IMR-90 (cell line): ENCODE measurements at regions not wholly inside any gene's neighbourhood (a gene's known extent, or its start where the extent isn't known, plus 50 kb on each side); places are given as distances from the start of the nearest gene placed in this dataset.

ENCODE experiments used
- ATAC-seq: fragments of 200-7000 bp; cut with Tn5 transposase; 2 replicates; pipeline ENCODE4 v1.9.1; 2020; ENCODE audit warnings: low read depth, mild to moderate bottlenecking, moderate library complexity
- BruUV-seq: library from RNA; stranded (reverse); fragments of 400-500 nt; replicated peaks from 2 replicates; lab custom pipeline; 2021; lab: Mats Ljungman, UMichigan
- CTCF ChIA-PET: fragments of 300-600 bp; formaldehyde crosslinking; extraction: SDS; loops from one replicate; lab custom pipeline; 2021; ENCODE audit warnings: antibody characterized with exemption; lab: Yijun Ruan, JAX
- POLR2A ChIA-PET: fragments of 300-600 bp; sonication (Branson Sonifier 250); formaldehyde crosslinking; loops from one replicate; lab custom pipeline; 2022; ENCODE audit warnings: antibody characterized with exemption; ENCODE audit not compliant: unreplicated experiment; lab: Charles Lee
- DNase-seq: peaks from one replicate; pipeline ENCODE4 v3.0.0; 2013
- H2AFZ ChIP-seq: replicated peaks from 2 replicates; pipeline ENCODE3; 2013; ENCODE audit warnings: low read length, mild to moderate bottlenecking; ENCODE audit not compliant: poor library complexity
- H2AK5ac ChIP-seq: 2 replicates; pipeline ENCODE4 v1.6.1; 2013; ENCODE audit warnings: low read depth, low read length, inconsistent platforms
- H2AK9ac ChIP-seq: replicated peaks from 2 replicates; pipeline ENCODE3; 2013; ENCODE audit warnings: mild to moderate bottlenecking, low read depth, low read length, moderate library complexity; ENCODE audit not compliant: poor library complexity
- H2BK120ac ChIP-seq: 2 replicates; pipeline ENCODE4 v1.6.1; 2013; ENCODE audit warnings: low read depth, low read length, inconsistent platforms
- H2BK15ac ChIP-seq: 3 replicates; pipeline ENCODE4 v1.6.1; 2013; ENCODE audit warnings: low read depth, low read length, inconsistent platforms
- H2BK20ac ChIP-seq: 2 replicates; pipeline ENCODE4 v1.6.1; 2013; ENCODE audit warnings: low read depth, mild to moderate bottlenecking, inconsistent platforms, low read length, moderate library complexity
- H2BK5ac ChIP-seq: 2 replicates; pipeline ENCODE4 v1.6.1; 2013; ENCODE audit warnings: mild to moderate bottlenecking, low read depth, low read length, inconsistent platforms; ENCODE audit not compliant: poor library complexity, severe bottlenecking
- H3K14ac ChIP-seq: replicated peaks from 2 replicates; pipeline ENCODE4 v1.6.1; 2013; ENCODE audit warnings: low read depth, low read length, inconsistent platforms
- H3K18ac ChIP-seq: 2 replicates; pipeline ENCODE4 v1.6.1; 2013; ENCODE audit warnings: low read depth, low read length, control low read depth
- H3K23ac ChIP-seq: 2 replicates; pipeline ENCODE4 v1.6.1; 2013; ENCODE audit warnings: low read depth, low read length, inconsistent platforms
- H3K27ac ChIP-seq: 2 replicates; pipeline ENCODE4 v1.5.1; 2013; ENCODE audit warnings: mild to moderate bottlenecking, control low read depth, low read length; ENCODE audit not compliant: insufficient read depth
- H3K27me3 ChIP-seq: 2 replicates; pipeline ENCODE4 v1.6.1; 2013; ENCODE audit warnings: low read length; ENCODE audit not compliant: control insufficient read depth, insufficient read depth
- H3K36me3 ChIP-seq: 2 replicates; pipeline ENCODE4 v1.6.1; 2013; ENCODE audit warnings: low read length, mixed read lengths; ENCODE audit not compliant: control insufficient read depth, insufficient read depth
- H3K4ac ChIP-seq: 2 replicates; pipeline ENCODE4 v1.6.1; 2013; ENCODE audit warnings: low read depth, low read length, inconsistent platforms
- H3K4me1 ChIP-seq: 2 replicates; pipeline ENCODE4 v1.6.1; 2013; ENCODE audit warnings: low read length, mixed read lengths; ENCODE audit not compliant: control insufficient read depth, insufficient read depth
- H3K4me2 ChIP-seq: 2 replicates; pipeline ENCODE4 v1.6.1; 2013; ENCODE audit warnings: low read depth, mild to moderate bottlenecking, control low read depth, low read length, moderate library complexity
- H3K4me3 ChIP-seq: 2 replicates; pipeline ENCODE4 v1.5.1; 2013; ENCODE audit warnings: low read depth, mild to moderate bottlenecking, control low read depth, low read length, moderate library complexity; ENCODE audit not compliant: insufficient read depth
- H3K56ac ChIP-seq: 2 replicates; pipeline ENCODE4 v1.6.1; 2013; ENCODE audit warnings: low read length, inconsistent platforms; ENCODE audit not compliant: insufficient read depth; ENCODE audit errors: extremely low read depth
- H3K79me1 ChIP-seq, 2 experiments: 2 replicates each; pipeline ENCODE4 v1.6.1; 2013; ENCODE audit warnings: low read length in 2 of 2, inconsistent platforms in 1 of 2, low read depth in 1 of 2
- H3K9ac ChIP-seq: 2 replicates; pipeline ENCODE4 v1.6.1; 2013; ENCODE audit warnings: low read depth, low read length, control low read depth
- H3K9me1 ChIP-seq: 2 replicates; pipeline ENCODE4 v1.6.1; 2013; ENCODE audit warnings: low read length, inconsistent platforms; ENCODE audit not compliant: insufficient read depth
- H3K9me3 ChIP-seq: 2 replicates; pipeline ENCODE4 v1.6.1; 2013; ENCODE audit warnings: low read length; ENCODE audit not compliant: control insufficient read depth, insufficient read depth
- H4K20me1 ChIP-seq: 2 replicates; pipeline ENCODE4 v1.6.1; 2013; ENCODE audit warnings: low read length, inconsistent platforms; ENCODE audit not compliant: insufficient read depth
- H4K5ac ChIP-seq: 2 replicates; pipeline ENCODE4 v1.6.1; 2013; ENCODE audit warnings: mild to moderate bottlenecking, low read depth, low read length, control low read depth
- H4K8ac ChIP-seq, 2 experiments: 2 replicates each; pipeline ENCODE4 v1.6.1; 2013; ENCODE audit warnings: low read depth in 2 of 2, low read length in 2 of 2, control low read depth in 1 of 2, inconsistent platforms in 1 of 2
- H4K91ac ChIP-seq: 2 replicates; pipeline ENCODE4 v1.6.1; 2013; ENCODE audit warnings: low read depth, low read length, inconsistent platforms; ENCODE audit not compliant: insufficient read depth
- MAFK ChIP-seq: IDR thresholded peaks from 2 replicates; pipeline ENCODE4 v1.6.1; 2012; ENCODE audit warnings: low read depth, low read length, improper control_type of control experiment
- NFE2L2 ChIP-seq: fragments of 150-350 bp; IDR thresholded peaks from 2 replicates; pipeline ENCODE4 v1.6.1; 2016; ENCODE audit warnings: low read depth, mild to moderate bottlenecking, low read length
- RCOR1 ChIP-seq: IDR thresholded peaks from 2 replicates; pipeline ENCODE4 v1.6.1; 2012; ENCODE audit warnings: mild to moderate bottlenecking, low read length, improper control_type of control experiment; ENCODE audit not compliant: insufficient replicate concordance
- RFX5 ChIP-seq: IDR thresholded peaks from 2 replicates; pipeline ENCODE4 v1.8.0; 2012; ENCODE audit warnings: low read depth, mild to moderate bottlenecking, low read length, moderate library complexity
- WGBS, 2 experiments: methylation state at CpG; one replicate each; pipeline versions ENCODE4 v1.1.5 to v1.1.7; 2013; ENCODE audit warnings: missing lambda C conversion rate in 2 of 2; ENCODE audit not compliant: insufficient read length in 1 of 2; ENCODE audit errors: extremely low coverage in 2 of 2; 5-methylcytosine and 5-hydroxymethylcytosine counted together
- dilution Hi-C: fragments of 300-500 bp; cut with HindIII; formaldehyde crosslinking; loops from one replicate; pipeline ENCODE4 v1.14.3; 2018; ENCODE audit warnings: low sequenced_read_pairs; ENCODE audit not compliant: unreplicated experiment
- in situ Hi-C: fragments of 300-500 bp; cut with MboI; formaldehyde crosslinking; loops from 3 replicates; pipeline ENCODE4 v1.14.3; 2019; ENCODE audit warnings: low sequenced_read_pairs, inconsistent platforms, mixed read lengths
- intact Hi-C: fragments of 100-400 bp; cut with micrococcal nuclease; formaldehyde crosslinking; loops from 2 replicates; pipeline ENCODE4 v1.10.0; 2022
- TF ChIP-seq, protein P1 (sequence below): fragments of 150-350 bp; IDR thresholded peaks from 2 replicates; pipeline ENCODE4 v1.6.1; 2016; ENCODE audit warnings: low read depth, mild to moderate bottlenecking, low read length, moderate library complexity, borderline replicate concordance

DNA sequence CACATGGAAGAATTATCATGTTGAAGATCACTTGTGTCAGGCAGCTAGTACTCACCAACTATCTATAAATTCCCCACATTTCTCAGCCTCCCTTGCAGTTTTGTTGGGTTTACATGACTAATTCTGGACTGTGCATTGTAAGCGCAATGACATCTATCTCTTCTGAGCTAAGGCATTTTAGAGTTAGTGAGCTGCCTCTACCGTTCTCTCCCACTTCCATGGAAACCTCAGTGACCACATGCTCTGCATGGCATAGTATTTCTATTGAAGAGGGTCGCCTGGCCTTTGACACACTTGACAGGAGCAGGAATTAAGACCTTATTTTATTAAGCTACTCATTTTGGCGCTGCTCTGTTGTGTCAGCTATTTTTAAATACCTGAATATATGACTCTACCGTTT, 67.5 kb upstream of the NPY2R start:
- H3K18ac ChIP-seq = no peak overlapping the region
- in situ Hi-C loops (no loop called here), dilution Hi-C loops (no loop called here), intact Hi-C loops (no loop called here)
- H2AFZ ChIP-seq = no peak overlapping the region
- no peak overlapping the region for H3K4me3 ChIP-seq
- no peak overlapping the region for H2BK20ac ChIP-seq
- no peak overlapping the region for H3K9ac ChIP-seq
- no peak overlapping the region for H3K4me2 ChIP-seq
- POLR2A ChIA-PET = no interaction called here
- no peak overlapping the region for H2AK5ac ChIP-seq
- no CpG with 5 or more reads among the region's 5 CpGs for WGBS, 2 experiments
- BruUV-seq = no TSS peak
- no peak overlapping the region for H4K91ac ChIP-seq
- CTCF ChIA-PET = no interaction called here
- H3K56ac ChIP-seq = no peak overlapping the region
- TF ChIP-seq MAFK (no peak), RFX5 (no peak), RCOR1 (no peak), NFE2L2 (no peak)
- TF ChIP-seq, protein P1, sequence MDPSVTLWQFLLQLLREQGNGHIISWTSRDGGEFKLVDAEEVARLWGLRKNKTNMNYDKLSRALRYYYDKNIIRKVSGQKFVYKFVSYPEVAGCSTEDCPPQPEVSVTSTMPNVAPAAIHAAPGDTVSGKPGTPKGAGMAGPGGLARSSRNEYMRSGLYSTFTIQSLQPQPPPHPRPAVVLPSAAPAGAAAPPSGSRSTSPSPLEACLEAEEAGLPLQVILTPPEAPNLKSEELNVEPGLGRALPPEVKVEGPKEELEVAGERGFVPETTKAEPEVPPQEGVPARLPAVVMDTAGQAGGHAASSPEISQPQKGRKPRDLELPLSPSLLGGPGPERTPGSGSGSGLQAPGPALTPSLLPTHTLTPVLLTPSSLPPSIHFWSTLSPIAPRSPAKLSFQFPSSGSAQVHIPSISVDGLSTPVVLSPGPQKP = no peak
- no peaks in the 10 kb centered on the region for H3K27me3 ChIP-seq
- H3K79me1 ChIP-seq = no peaks in the 10 kb centered on the region
- H2BK120ac ChIP-seq = no peak overlapping the region
- H4K5ac ChIP-seq = no peak overlapping the region
- no peaks in the 10 kb centered on the region for H3K9me3 ChIP-seq
- H4K8ac ChIP-seq = no peak overlapping the region
- H2BK5ac ChIP-seq = no peak overlapping the region
- no peak overlapping the region for H2BK15ac ChIP-seq
- no peaks in the 10 kb centered on the region for H3K4me1 ChIP-seq
- no peak overlapping the region for H2AK9ac ChIP-seq
- no peak overlapping the region for H3K4ac ChIP-seq
- no peaks in the 10 kb centered on the region for H3K36me3 ChIP-seq
- H3K27ac ChIP-seq = no peak overlapping the region
- ATAC-seq (no peak), DNase-seq (no peak)
- no peak overlapping the region for H3K14ac ChIP-seq
- no peaks in the 10 kb centered on the region for H3K9me1 ChIP-seq
- H3K23ac ChIP-seq = no peak overlapping the region
- no peaks in the 10 kb centered on the region for H4K20me1 ChIP-seq
